GM21367 (cell line): ENCODE measurements at regions not wholly inside any gene's neighbourhood (a gene's known extent, or its start where the extent isn't known, plus 50 kb on each side); places are given as distances from the start of the nearest gene placed in this dataset.
"Not testable (repeated sequence)": the region's sequence is repeated elsewhere in the genome, so short reads cannot be mapped to it uniquely, and the experiment has no call there.

ENCODE experiments used
- ATAC-seq: cut with Tn5 transposase; IDR thresholded peaks from one replicate; pipeline ENCODE4 v1.9.1; 2021; ENCODE audit not compliant: unreplicated experiment

- no peak for ATAC-seq
Measured at GRCh38 chr4:114085611-114086345, 106.3 kb upstream of the ARSJ start.

GRCh38 chr4:114087596-114088230, 108.3 kb upstream of the ARSJ start:
- no peak for ATAC-seq

- ATAC-seq: no peak
Measured at GRCh38 chr4:114088481-114088880, 109.0 kb upstream of the ARSJ start.

GRCh38 chr4:114091546-114091945, 112.1 kb upstream of the ARSJ start:
- no peak for ATAC-seq

GRCh38 chr4:114093221-114093715, 113.8 kb upstream of the ARSJ start:
- no peak for ATAC-seq

- ATAC-seq: no peak
Measured at GRCh38 chr4:114100288-114101031, 121.0 kb upstream of the ARSJ start.

- ATAC-seq: no peak
Measured at GRCh38 chr4:114103908-114104307, 124.5 kb upstream of the ARSJ start.

GRCh38 chr4:114108869-114109268, 129.4 kb upstream of the ARSJ start:
- no peak for ATAC-seq

GRCh38 chr4:114109776-114110175, 130.3 kb upstream of the ARSJ start:
- ATAC-seq: no peak

GRCh38 chr4:114115526-114115925, 136.1 kb upstream of the ARSJ start:
- ATAC-seq: no peak

- ATAC-seq: no peak
Measured at GRCh38 chr4:114116861-114117260, 137.4 kb upstream of the ARSJ start.

GRCh38 chr4:114121221-114121620, 141.8 kb upstream of the ARSJ start:
- ATAC-seq: no peak

- no peak for ATAC-seq
Measured at GRCh38 chr4:114132199-114132598, 152.8 kb upstream of the ARSJ start.

GRCh38 chr4:114132830-114133229, 153.4 kb upstream of the ARSJ start:
- ATAC-seq: peak; percentile 83

GRCh38 chr4:114136069-114136468, 156.6 kb upstream of the ARSJ start:
- no peak for ATAC-seq

- ATAC-seq: no peak
Measured at GRCh38 chr4:114137984-114138383, 158.5 kb upstream of the ARSJ start.

GRCh38 chr4:114146947-114147618, 167.6 kb upstream of the ARSJ start:
- no peak for ATAC-seq

- not testable (repeated sequence) for ATAC-seq
Measured at GRCh38 chr4:114147619-114148208, 168.3 kb upstream of the ARSJ start.

- ATAC-seq: not testable (repeated sequence)
Measured at GRCh38 chr4:114148372-114149070, 169.1 kb upstream of the ARSJ start.

- no peak for ATAC-seq
Measured at GRCh38 chr4:114156371-114156770, 176.9 kb upstream of the ARSJ start.
